ENCODE measurements at regions not wholly inside any gene's neighbourhood (a gene's known extent, or its start where the extent isn't known, plus 50 kb on each side); places are given as distances from the start of the nearest gene placed in this dataset.

GRCh38 chr16:5867250-5867649 is 769.7 kb upstream of the EEF2KMT start:
- no peak overlapping the region for H3K27ac ChIP-seq
- no peak for DNase-seq (ENCODE audit: low read depth, low spot score)

GRCh38 chr16:5865236-5865635 is 767.6 kb upstream of the EEF2KMT start:
- no peak overlapping the region for H3K27ac ChIP-seq
- DNase-seq (ENCODE audit: low read depth, low spot score) = no peak

- H3K27ac ChIP-seq = no peak overlapping the region
- no peak for DNase-seq (ENCODE audit: low read depth, low spot score)
Measured at GRCh38 chr16:5863071-5863606, 765.5 kb upstream of the EEF2KMT start.

GRCh38 chr16:5862103-5862840 is 764.7 kb upstream of the EEF2KMT start:
- no peak for DNase-seq (ENCODE audit: low read depth, low spot score)
- no peak overlapping the region for H3K27ac ChIP-seq

- no peak for DNase-seq (ENCODE audit: low read depth, low spot score)
- no peak overlapping the region for H3K27ac ChIP-seq
Measured at GRCh38 chr16:5861241-5861640, 763.6 kb upstream of the EEF2KMT start.

- no peak for DNase-seq (ENCODE audit: low read depth, low spot score)
Measured at GRCh38 chr16:5858180-5858579, 760.6 kb upstream of the EEF2KMT start.

GRCh38 chr16:5854027-5854426 is 756.4 kb upstream of the EEF2KMT start:
- no peak overlapping the region for H3K27ac ChIP-seq
- no peak for DNase-seq (ENCODE audit: low read depth, low spot score)

More at GRCh38 chr16:5858180-5858579, 760.6 kb upstream of the EEF2KMT start:
- no peak overlapping the region for H3K27ac ChIP-seq

- no peak overlapping the region for H3K27ac ChIP-seq
- DNase-seq (ENCODE audit: low read depth, low spot score) = no peak
Measured at GRCh38 chr16:5852151-5852550, 754.6 kb upstream of the EEF2KMT start.

- DNase-seq (ENCODE audit: low read depth, low spot score) = no peak
- no peak overlapping the region for H3K27ac ChIP-seq
Measured at GRCh38 chr16:5851393-5851982, 753.9 kb upstream of the EEF2KMT start.

GRCh38 chr16:5850632-5851392 is 753.2 kb upstream of the EEF2KMT start:
- no peak overlapping the region for H3K27ac ChIP-seq
- no peak for DNase-seq (ENCODE audit: low read depth, low spot score)

GRCh38 chr16:5845046-5845445 is 747.5 kb upstream of the EEF2KMT start:
- no peak overlapping the region for H3K27ac ChIP-seq
- DNase-seq (ENCODE audit: low read depth, low spot score) = no peak

GRCh38 chr16:5841974-5842373 is 744.4 kb upstream of the EEF2KMT start:
- DNase-seq (ENCODE audit: low read depth, low spot score) = peak; percentile 14
- H3K27ac ChIP-seq = no peak overlapping the region

GRCh38 chr16:5838725-5839124 is 741.1 kb upstream of the EEF2KMT start:
- no peak overlapping the region for H3K27ac ChIP-seq
- no peak for DNase-seq (ENCODE audit: low read depth, low spot score)

GRCh38 chr16:5838071-5838470 is 740.5 kb upstream of the EEF2KMT start:
- DNase-seq (ENCODE audit: low read depth, low spot score) = no peak
- no peak overlapping the region for H3K27ac ChIP-seq

- DNase-seq (ENCODE audit: low read depth, low spot score) = no peak
- no peak overlapping the region for H3K27ac ChIP-seq
Measured at GRCh38 chr16:5837007-5837670, 739.5 kb upstream of the EEF2KMT start.

- no peak overlapping the region for H3K27ac ChIP-seq
- DNase-seq (ENCODE audit: low read depth, low spot score) = no peak
Measured at GRCh38 chr16:5835876-5836275, 738.3 kb upstream of the EEF2KMT start.

- no peak overlapping the region for H3K27ac ChIP-seq
- no peak for DNase-seq (ENCODE audit: low read depth, low spot score)
Measured at GRCh38 chr16:5826332-5826731, 728.7 kb upstream of the EEF2KMT start.

GRCh38 chr16:5820472-5820871 is 722.9 kb upstream of the EEF2KMT start:
- H3K27ac ChIP-seq = no peak overlapping the region
- no peak for DNase-seq (ENCODE audit: low read depth, low spot score)

GRCh38 chr16:5815570-5816237 is 718.1 kb upstream of the EEF2KMT start:
- H3K27ac ChIP-seq = no peak overlapping the region
- no peak for DNase-seq (ENCODE audit: low read depth, low spot score)

- DNase-seq (ENCODE audit: low read depth, low spot score) = no peak
- no peak overlapping the region for H3K27ac ChIP-seq
Measured at GRCh38 chr16:5801396-5801795, 703.8 kb upstream of the EEF2KMT start.
